Gastrocnemius medialis (tissue), 4 donors: ENCODE measurements at regions not wholly inside any gene's neighbourhood (a gene's known extent, or its start where the extent isn't known, plus 50 kb on each side); places are given as distances from the start of the nearest gene placed in this dataset.

Experiments
- ATAC-seq, 2 donors: fragments of 150-250 bp; one replicate each; pipeline ENCODE4 v1.9.1; 2016
- DNase-seq, 2 donors: peaks; one replicate each; pipeline ENCODE4 v3.0.0-alpha.2; 2019
- H3K27ac ChIP-seq, 4 donors: fragments of 200-600 bp; sonication (generic); 1 replicate in 1 of 4; 2 replicates in 3 of 4; pipeline ENCODE4 v1.5.1; 2016 to 2018; ENCODE audit warnings: mild to moderate bottlenecking in 2 of 4, moderate library complexity in 1 of 4
- H3K27me3 ChIP-seq, 3 donors: fragments of 200-600 bp; sonication (generic) in 2 of 3; 1 replicate in 1 of 3; 2 replicates in 2 of 3; pipeline versions ENCODE4 v1.5.1 to v1.6.0; 2016 to 2019; ENCODE audit warnings: mild to moderate bottlenecking in 1 of 3, moderate library complexity in 1 of 3
- H3K36me3 ChIP-seq, 2 donors: fragments of 200-600 bp; sonication (generic) in 1 of 2; one replicate each; pipeline ENCODE4 v1.5.1; 2017 to 2018
- H3K4me1 ChIP-seq, 2 donors: fragments of 200-600 bp; sonication (generic) in 1 of 2; one replicate each; pipeline ENCODE4 v1.5.1; 2016 to 2017; ENCODE audit warnings: mild to moderate bottlenecking in 2 of 2
- H3K4me3 ChIP-seq, 4 donors: fragments of 200-600 bp; sonication (generic) in 3 of 4; 1 replicate in 1 of 4; 2 replicates in 3 of 4; pipeline ENCODE4 v1.5.1; 2016 to 2019; ENCODE audit warnings: mild to moderate bottlenecking in 2 of 4
- H3K9me3 ChIP-seq, 3 donors: fragments of 200-600 bp; sonication (generic) in 2 of 3; 1 replicate in 1 of 3; 2 replicates in 2 of 3; pipeline ENCODE4 v1.5.1; 2016 to 2019
- CTCF ChIP-seq, 5 experiments: fragments of 450-650 bp in 3 of 5; fragments of 200-600 bp in 2 of 5; sonication (generic) in 2 of 5; IDR thresholded peaks in 4 of 5; conservative IDR thresholded peaks in 1 of 5; 1 replicate in 4 of 5; 2 replicates in 1 of 5; pipeline ENCODE4 v1.5.1; 2016 to 2019; ENCODE audit warnings: antibody characterized with exemption in 5 of 5, mild to moderate bottlenecking in 3 of 5, moderate library complexity in 3 of 5
- POLR2A ChIP-seq, 2 donors: fragments of 450-650 bp; IDR thresholded peaks; one replicate each; pipeline ENCODE4 v1.6.1; 2017; ENCODE audit warnings: antibody characterized with exemption in 2 of 2, mild to moderate bottlenecking in 2 of 2, moderate library complexity in 2 of 2
- in situ Hi-C, 4 donors: fragments of 200-750 bp; cut with MboI; loops; one replicate each; pipeline versions ENCODE4 v1.15.0 to v1.8.0; 2017; ENCODE audit warnings: low sequenced_read_pairs in 4 of 4
- intact Hi-C: fragments of 100-400 bp; cut with DNase I; formaldehyde crosslinking; loops from one replicate; pipeline ENCODE4 v1.15.1; 2023; ENCODE audit warnings: low total_unique reads

- Histone ChIP-seq H3K9me3 (no peaks in the 10 kb centered on the region), H3K27me3 (no peaks in the 10 kb centered on the region), H3K27ac (no peak overlapping the region), H3K4me3 (no peak overlapping the region), H3K4me1 (no peaks in the 10 kb centered on the region), H3K36me3 (no peaks in the 10 kb centered on the region)
- no peak for TF ChIP-seq CTCF (IDR thresholded peaks at IDR 0.05 in 4 of 5, conservative IDR thresholded peaks at IDR 0.05 in 1 of 5)
- no peak for TF ChIP-seq POLR2A (IDR thresholded peaks at IDR 0.05)
- in situ Hi-C loops: loop anchor here in 1 of 4 donors (10.0 kb wide), 1 partner anchor 63 kb away; no protein-coding TSS in a partner anchor
- ATAC-seq: no peak
- DNase-seq: peak in 1 of 2 donors; percentile 25
- intact Hi-C loops: no loop called here
Measured at GRCh38 chr9:16221366-16221765, 649.1 kb downstream of the BNC2 start.

DNA sequence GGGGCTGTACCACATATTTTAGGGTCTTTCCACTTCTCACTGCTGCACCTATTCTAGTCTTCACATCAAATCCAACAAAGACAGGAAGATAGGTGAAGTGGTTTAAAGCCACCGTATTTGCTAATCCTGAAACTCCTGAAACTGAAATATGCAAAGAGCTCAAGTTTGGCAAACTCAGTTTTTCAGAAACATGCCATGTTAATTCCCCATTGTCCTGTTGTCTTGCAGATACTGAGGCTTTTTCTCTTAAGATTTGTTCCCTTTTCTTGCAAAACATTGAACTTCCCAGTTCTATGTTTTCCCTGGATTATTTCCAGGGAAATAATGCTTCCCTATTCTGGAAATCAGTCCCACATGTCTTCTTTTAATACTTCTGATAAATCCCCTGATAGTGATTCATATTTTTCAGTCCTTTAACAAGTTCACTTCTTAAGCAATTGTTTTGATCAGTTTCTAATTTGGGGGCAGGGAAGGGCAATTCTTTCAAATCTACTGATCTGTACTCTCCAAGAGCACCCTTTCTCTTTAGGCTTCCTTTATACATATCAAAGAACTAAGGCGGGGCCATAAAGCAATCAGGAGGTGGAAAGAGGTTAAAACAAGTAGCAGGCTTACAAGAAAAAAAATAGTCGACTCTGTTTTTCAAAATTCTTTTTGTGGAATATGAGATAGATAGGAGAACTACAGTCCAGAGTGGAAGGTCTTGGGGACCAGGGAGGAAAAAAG lies 648.5 kb downstream of the BNC2 start:
- intact Hi-C loops (no loop called here), in situ Hi-C loops (loop anchor here in 1 of 4 donors (10.0 kb wide), 1 partner anchor 63 kb away; no protein-coding TSS in a partner anchor)
- no peaks in the 10 kb centered on the region for H3K9me3 ChIP-seq
- H3K4me1 ChIP-seq: no peaks in the 10 kb centered on the region
- no peaks in the 10 kb centered on the region for H3K27me3 ChIP-seq
- DNase-seq: no peak
- TF ChIP-seq CTCF (IDR thresholded peaks at IDR 0.05 in 4 of 5, conservative IDR thresholded peaks at IDR 0.05 in 1 of 5) (no peak), POLR2A (IDR thresholded peaks at IDR 0.05) (no peak)
- no peak overlapping the region for H3K4me3 ChIP-seq
- ATAC-seq: peak; percentile 44 to 69
- H3K36me3 ChIP-seq: no peaks in the 10 kb centered on the region
- no peak overlapping the region for H3K27ac ChIP-seq

- no peaks in the 10 kb centered on the region for H3K27me3 ChIP-seq
- no peak overlapping the region for H3K4me3 ChIP-seq
- TF ChIP-seq POLR2A (IDR thresholded peaks at IDR 0.05): no peak
- no peak for TF ChIP-seq CTCF (IDR thresholded peaks at IDR 0.05 in 4 of 5, conservative IDR thresholded peaks at IDR 0.05 in 1 of 5)
- intact Hi-C loops (no loop called here), in situ Hi-C loops (loop anchor here in 1 of 4 donors (10.0 kb wide), 1 partner anchor 62 kb away; no protein-coding TSS in a partner anchor)
- no peak overlapping the region for H3K27ac ChIP-seq
- no peak for DNase-seq
- no peaks in the 10 kb centered on the region for H3K4me1 ChIP-seq
- H3K9me3 ChIP-seq: no peaks in the 10 kb centered on the region
- no peak for ATAC-seq
- no peaks in the 10 kb centered on the region for H3K36me3 ChIP-seq
Measured at GRCh38 chr9:16223074-16223871, 647.2 kb downstream of the BNC2 start.

- H3K27me3 ChIP-seq: no peaks in the 10 kb centered on the region
- in situ Hi-C loops: no loop called here
- TF ChIP-seq CTCF (IDR thresholded peaks at IDR 0.05 in 4 of 5, conservative IDR thresholded peaks at IDR 0.05 in 1 of 5): no peak
- TF ChIP-seq POLR2A (IDR thresholded peaks at IDR 0.05): no peak
Measured at GRCh38 chr9:16230731-16231130, 639.7 kb downstream of the BNC2 start.

More at GRCh38 chr9:16230731-16231130, 639.7 kb downstream of the BNC2 start:
- intact Hi-C loops: no loop called here
- Histone ChIP-seq H3K9me3 (no peaks in the 10 kb centered on the region), H3K36me3 (no peaks in the 10 kb centered on the region), H3K4me1 (no peaks in the 10 kb centered on the region), H3K4me3 (no peak overlapping the region), H3K27ac (no peak overlapping the region)
- DNase-seq: no peak
- ATAC-seq: no peak
